ENCODE measurements at regions not wholly inside any gene's neighbourhood (a gene's known extent, or its start where the extent isn't known, plus 50 kb on each side); places are given as distances from the start of the nearest gene placed in this dataset.

- H3K36me3 Mint-ChIP-seq (ENCODE audit: unreplicated experiment) = no peaks in the 10 kb centered on the region
These were observed 961.8 kb upstream of the TENM3 start for GRCh38 chr4:181281451-181281850.

GRCh38 chr4:181289198-181289597, 954.0 kb upstream of the TENM3 start:
- H3K4me3 Mint-ChIP-seq (ENCODE audit: unreplicated experiment) = no peak overlapping the region
- TF ChIP-seq, protein P1, sequence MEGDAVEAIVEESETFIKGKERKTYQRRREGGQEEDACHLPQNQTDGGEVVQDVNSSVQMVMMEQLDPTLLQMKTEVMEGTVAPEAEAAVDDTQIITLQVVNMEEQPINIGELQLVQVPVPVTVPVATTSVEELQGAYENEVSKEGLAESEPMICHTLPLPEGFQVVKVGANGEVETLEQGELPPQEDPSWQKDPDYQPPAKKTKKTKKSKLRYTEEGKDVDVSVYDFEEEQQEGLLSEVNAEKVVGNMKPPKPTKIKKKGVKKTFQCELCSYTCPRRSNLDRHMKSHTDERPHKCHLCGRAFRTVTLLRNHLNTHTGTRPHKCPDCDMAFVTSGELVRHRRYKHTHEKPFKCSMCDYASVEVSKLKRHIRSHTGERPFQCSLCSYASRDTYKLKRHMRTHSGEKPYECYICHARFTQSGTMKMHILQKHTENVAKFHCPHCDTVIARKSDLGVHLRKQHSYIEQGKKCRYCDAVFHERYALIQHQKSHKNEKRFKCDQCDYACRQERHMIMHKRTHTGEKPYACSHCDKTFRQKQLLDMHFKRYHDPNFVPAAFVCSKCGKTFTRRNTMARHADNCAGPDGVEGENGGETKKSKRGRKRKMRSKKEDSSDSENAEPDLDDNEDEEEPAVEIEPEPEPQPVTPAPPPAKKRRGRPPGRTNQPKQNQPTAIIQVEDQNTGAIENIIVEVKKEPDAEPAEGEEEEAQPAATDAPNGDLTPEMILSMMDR (IDR thresholded peaks at IDR 0.05) = no peak
- no peaks in the 10 kb centered on the region for H3K36me3 Mint-ChIP-seq (ENCODE audit: unreplicated experiment)
- H3K27ac Mint-ChIP-seq (ENCODE audit: unreplicated experiment) = no peak overlapping the region
- no peaks in the 10 kb centered on the region for H3K9me3 Mint-ChIP-seq (ENCODE audit: unreplicated experiment)
- peaks cover 18% of the 10 kb centered on the region for H3K27me3 Mint-ChIP-seq (ENCODE audit: unreplicated experiment)
- DNase-seq (ENCODE audit: extremely low spot score, unreplicated experiment) = no peak
- no peaks in the 10 kb centered on the region for H3K4me1 Mint-ChIP-seq (ENCODE audit: unreplicated experiment)

More at GRCh38 chr4:181281451-181281850, 961.8 kb upstream of the TENM3 start:
- TF ChIP-seq, protein P1 (IDR thresholded peaks at IDR 0.05) = no peak
- no peak for DNase-seq (ENCODE audit: extremely low spot score, unreplicated experiment)
- no peak overlapping the region for H3K4me3 Mint-ChIP-seq (ENCODE audit: unreplicated experiment)
- H3K27me3 Mint-ChIP-seq (ENCODE audit: unreplicated experiment) = no peaks in the 10 kb centered on the region
- H3K27ac Mint-ChIP-seq (ENCODE audit: unreplicated experiment) = no peak overlapping the region
- H3K4me1 Mint-ChIP-seq (ENCODE audit: unreplicated experiment) = no peaks in the 10 kb centered on the region
- H3K9me3 Mint-ChIP-seq (ENCODE audit: unreplicated experiment) = no peaks in the 10 kb centered on the region

- no peak for DNase-seq (ENCODE audit: extremely low spot score, unreplicated experiment)
- no peaks in the 10 kb centered on the region for H3K9me3 Mint-ChIP-seq (ENCODE audit: unreplicated experiment)
- H3K4me1 Mint-ChIP-seq (ENCODE audit: unreplicated experiment) = no peaks in the 10 kb centered on the region
- H3K36me3 Mint-ChIP-seq (ENCODE audit: unreplicated experiment) = no peaks in the 10 kb centered on the region
- peaks cover 24% of the 10 kb centered on the region for H3K27me3 Mint-ChIP-seq (ENCODE audit: unreplicated experiment)
- no peak overlapping the region for H3K4me3 Mint-ChIP-seq (ENCODE audit: unreplicated experiment)
- TF ChIP-seq, protein P1 (IDR thresholded peaks at IDR 0.05) = no peak
- H3K27ac Mint-ChIP-seq (ENCODE audit: unreplicated experiment) = no peak overlapping the region
These were observed 951.6 kb upstream of the TENM3 start for GRCh38 chr4:181291615-181292014.

GRCh38 chr4:181293014-181293413, 950.2 kb upstream of the TENM3 start:
- Mint-ChIP-seq H3K4me3 (ENCODE audit: unreplicated experiment) (no peak overlapping the region), H3K27ac (ENCODE audit: unreplicated experiment) (no peak overlapping the region), H3K27me3 (ENCODE audit: unreplicated experiment) (peaks cover 28% of the 10 kb centered on the region), H3K9me3 (ENCODE audit: unreplicated experiment) (peaks cover 2% of the 10 kb centered on the region), H3K36me3 (ENCODE audit: unreplicated experiment) (no peaks in the 10 kb centered on the region), H3K4me1 (ENCODE audit: unreplicated experiment) (no peaks in the 10 kb centered on the region)
- TF ChIP-seq, protein P1 (IDR thresholded peaks at IDR 0.05) = no peak
- no peak for DNase-seq (ENCODE audit: extremely low spot score, unreplicated experiment)

DNA sequence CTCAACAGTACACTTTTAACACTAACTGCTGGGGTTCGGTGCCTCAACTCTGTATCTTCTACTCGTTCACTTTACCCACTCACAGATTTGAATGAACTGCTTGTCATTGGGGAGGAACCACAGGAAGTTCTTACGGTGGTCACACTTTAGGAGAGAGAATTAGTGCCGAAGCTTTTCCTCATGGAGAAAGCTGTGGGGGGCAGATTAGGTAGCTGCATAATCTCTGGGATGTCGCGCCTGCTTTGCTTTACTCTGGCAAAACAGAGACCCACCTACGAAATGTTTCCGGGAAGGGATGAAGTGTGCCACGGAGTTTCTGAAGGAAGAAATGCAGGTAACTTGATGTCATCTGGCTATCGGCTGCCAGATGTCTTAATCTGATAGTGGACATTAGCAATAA, 949.7 kb upstream of the TENM3 start:
- no peaks in the 10 kb centered on the region for H3K4me1 Mint-ChIP-seq (ENCODE audit: unreplicated experiment)
- no peak overlapping the region for H3K4me3 Mint-ChIP-seq (ENCODE audit: unreplicated experiment)
- H3K27me3 Mint-ChIP-seq (ENCODE audit: unreplicated experiment) = peaks cover 26% of the 10 kb centered on the region
- H3K36me3 Mint-ChIP-seq (ENCODE audit: unreplicated experiment) = no peaks in the 10 kb centered on the region
- no peak overlapping the region for H3K27ac Mint-ChIP-seq (ENCODE audit: unreplicated experiment)
- no peak for DNase-seq (ENCODE audit: extremely low spot score, unreplicated experiment)
- TF ChIP-seq, protein P1 (IDR thresholded peaks at IDR 0.05) = no peak
- H3K9me3 Mint-ChIP-seq (ENCODE audit: unreplicated experiment) = peaks cover 4% of the 10 kb centered on the region

Measured in osteocyte (in vitro differentiated cells).